DLD1 (cell line): ENCODE measurements at regions not wholly inside any gene's neighbourhood (a gene's known extent, or its start where the extent isn't known, plus 50 kb on each side); places are given as distances from the start of the nearest gene placed in this dataset.

Experiments used
- in situ Hi-C: cut with HindIII; loops from 2 replicates; pipeline ENCODE4 v1.10.0; 2017; ENCODE audit warnings: low sequenced_read_pairs

- in situ Hi-C loops: no loop called here
These were observed 118.9 kb downstream of the EVX1 start for GRCh38 chr7:27361522-27361921.

GRCh38 chr7:27362026-27362425 lies 119.4 kb downstream of the EVX1 start:
- in situ Hi-C loops: no loop called here

GRCh38 chr7:27364344-27364758 lies 121.7 kb downstream of the EVX1 start:
- in situ Hi-C loops: no loop called here

GRCh38 chr7:27367179-27367932 lies 124.8 kb downstream of the EVX1 start:
- in situ Hi-C loops: no loop called here

- in situ Hi-C loops: no loop called here
These were observed 125.4 kb downstream of the EVX1 start for GRCh38 chr7:27367933-27368549.

GRCh38 chr7:27374958-27375841 lies 132.6 kb downstream of the EVX1 start:
- in situ Hi-C loops: no loop called here

- in situ Hi-C loops: no loop called here
These were observed 133.4 kb downstream of the EVX1 start for GRCh38 chr7:27375958-27376357.

GRCh38 chr7:27377988-27378387 lies 135.4 kb downstream of the EVX1 start:
- in situ Hi-C loops: no loop called here

GRCh38 chr7:27382307-27382706 lies 139.7 kb downstream of the EVX1 start:
- in situ Hi-C loops: no loop called here

- in situ Hi-C loops: no loop called here
These were observed 144.0 kb downstream of the EVX1 start for GRCh38 chr7:27386581-27386980.

- in situ Hi-C loops: no loop called here
These were observed 145.3 kb downstream of the EVX1 start for GRCh38 chr7:27387864-27388263.

GRCh38 chr7:27388561-27388960 lies 146.0 kb downstream of the EVX1 start:
- in situ Hi-C loops: no loop called here

GRCh38 chr7:27389496-27389895 lies 146.9 kb downstream of the EVX1 start:
- in situ Hi-C loops: no loop called here

- in situ Hi-C loops: no loop called here
These were observed 149.9 kb downstream of the EVX1 start for GRCh38 chr7:27392477-27392876.

GRCh38 chr7:27394871-27395270 lies 152.3 kb downstream of the EVX1 start:
- in situ Hi-C loops: loop anchor here (5.0 kb wide), 1 partner anchor 93 kb away; no protein-coding TSS in a partner anchor

GRCh38 chr7:27395626-27396025 lies 153.0 kb downstream of the EVX1 start:
- in situ Hi-C loops: loop anchor here (5.0 kb wide), 1 partner anchor 93 kb away; no protein-coding TSS in a partner anchor

GRCh38 chr7:27397503-27397902 lies 154.9 kb downstream of the EVX1 start:
- in situ Hi-C loops: loop anchor here (5.0 kb wide), 1 partner anchor 95 kb away; no protein-coding TSS in a partner anchor

- in situ Hi-C loops: loop anchor here (5.0 kb wide), 1 partner anchor 97 kb away; no protein-coding TSS in a partner anchor
These were observed 156.2 kb downstream of the EVX1 start for GRCh38 chr7:27398851-27399250.

- in situ Hi-C loops: loop anchor here (5.0 kb wide), 1 partner anchor 98 kb away; no protein-coding TSS in a partner anchor
These were observed 157.4 kb downstream of the EVX1 start for GRCh38 chr7:27399791-27400567.

- in situ Hi-C loops: no loop called here
These were observed 163.2 kb downstream of the EVX1 start for GRCh38 chr7:27405780-27406179.
